Glutamatergic neuron (in vitro differentiated cells): ENCODE measurements at regions not wholly inside any gene's neighbourhood (a gene's known extent, or its start where the extent isn't known, plus 50 kb on each side); places are given as distances from the start of the nearest gene placed in this dataset.

Source experiments
- DNase-seq: peaks from one replicate; pipeline ENCODE4 v3.0.0; 2022
- H3K27ac Mint-ChIP-seq: one replicate; pipeline ENCODE4 v1.8.0; 2020; ENCODE audit warnings: mild to moderate bottlenecking, mixed read lengths, inconsistent platforms; ENCODE audit not compliant: unreplicated experiment
- H3K27me3 Mint-ChIP-seq: one replicate; pipeline ENCODE4 v1.8.0; 2020; ENCODE audit warnings: mild to moderate bottlenecking, moderate library complexity, mixed read lengths, inconsistent platforms; ENCODE audit not compliant: unreplicated experiment
- H3K36me3 Mint-ChIP-seq: one replicate; pipeline ENCODE4 v1.8.0; 2020; ENCODE audit warnings: mild to moderate bottlenecking, mixed read lengths, inconsistent platforms; ENCODE audit not compliant: unreplicated experiment
- H3K4me1 Mint-ChIP-seq: one replicate; pipeline ENCODE4 v1.8.0; 2020; ENCODE audit warnings: mild to moderate bottlenecking, low read depth, mixed read lengths, inconsistent platforms; ENCODE audit not compliant: unreplicated experiment
- H3K4me3 Mint-ChIP-seq: one replicate; pipeline ENCODE4 v1.8.0; 2020; ENCODE audit warnings: mild to moderate bottlenecking, mixed read lengths, inconsistent platforms; ENCODE audit not compliant: unreplicated experiment
- H3K9me3 Mint-ChIP-seq: one replicate; pipeline ENCODE4 v1.8.0; 2020; ENCODE audit warnings: mild to moderate bottlenecking, moderate library complexity, mixed read lengths, inconsistent platforms; ENCODE audit not compliant: unreplicated experiment
- TF ChIP-seq, protein P1 (sequence below): fragments of 200-600 bp; sonication (generic); IDR thresholded peaks from one replicate; pipeline ENCODE4 v1.5.0; 2021; ENCODE audit not compliant: partially characterized antibody, unreplicated experiment

- Mint-ChIP-seq H3K4me3 (no peak overlapping the region), H3K4me1 (peaks cover 12% of the 10 kb centered on the region), H3K9me3 (no peaks in the 10 kb centered on the region), H3K27me3 (no peaks in the 10 kb centered on the region), H3K27ac (no peak overlapping the region), H3K36me3 (no peaks in the 10 kb centered on the region)
- TF ChIP-seq, protein P1, sequence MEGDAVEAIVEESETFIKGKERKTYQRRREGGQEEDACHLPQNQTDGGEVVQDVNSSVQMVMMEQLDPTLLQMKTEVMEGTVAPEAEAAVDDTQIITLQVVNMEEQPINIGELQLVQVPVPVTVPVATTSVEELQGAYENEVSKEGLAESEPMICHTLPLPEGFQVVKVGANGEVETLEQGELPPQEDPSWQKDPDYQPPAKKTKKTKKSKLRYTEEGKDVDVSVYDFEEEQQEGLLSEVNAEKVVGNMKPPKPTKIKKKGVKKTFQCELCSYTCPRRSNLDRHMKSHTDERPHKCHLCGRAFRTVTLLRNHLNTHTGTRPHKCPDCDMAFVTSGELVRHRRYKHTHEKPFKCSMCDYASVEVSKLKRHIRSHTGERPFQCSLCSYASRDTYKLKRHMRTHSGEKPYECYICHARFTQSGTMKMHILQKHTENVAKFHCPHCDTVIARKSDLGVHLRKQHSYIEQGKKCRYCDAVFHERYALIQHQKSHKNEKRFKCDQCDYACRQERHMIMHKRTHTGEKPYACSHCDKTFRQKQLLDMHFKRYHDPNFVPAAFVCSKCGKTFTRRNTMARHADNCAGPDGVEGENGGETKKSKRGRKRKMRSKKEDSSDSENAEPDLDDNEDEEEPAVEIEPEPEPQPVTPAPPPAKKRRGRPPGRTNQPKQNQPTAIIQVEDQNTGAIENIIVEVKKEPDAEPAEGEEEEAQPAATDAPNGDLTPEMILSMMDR, result no peak
- DNase-seq, result no peak
Measured at GRCh38 chr3:177561769-177562392, 364.6 kb upstream of the TBL1XR1 start.

- peaks cover 3% of the 10 kb centered on the region for H3K27me3 Mint-ChIP-seq
- H3K27ac Mint-ChIP-seq, result no peak overlapping the region
- H3K36me3 Mint-ChIP-seq, result no peaks in the 10 kb centered on the region
- TF ChIP-seq, protein P1, result no peak
- DNase-seq, result no peak
- no peak overlapping the region for H3K4me3 Mint-ChIP-seq
- no peaks in the 10 kb centered on the region for H3K9me3 Mint-ChIP-seq
- H3K4me1 Mint-ChIP-seq, result peaks cover 18% of the 10 kb centered on the region
Measured at GRCh38 chr3:177563243-177563780, 366.0 kb upstream of the TBL1XR1 start.

DNA sequence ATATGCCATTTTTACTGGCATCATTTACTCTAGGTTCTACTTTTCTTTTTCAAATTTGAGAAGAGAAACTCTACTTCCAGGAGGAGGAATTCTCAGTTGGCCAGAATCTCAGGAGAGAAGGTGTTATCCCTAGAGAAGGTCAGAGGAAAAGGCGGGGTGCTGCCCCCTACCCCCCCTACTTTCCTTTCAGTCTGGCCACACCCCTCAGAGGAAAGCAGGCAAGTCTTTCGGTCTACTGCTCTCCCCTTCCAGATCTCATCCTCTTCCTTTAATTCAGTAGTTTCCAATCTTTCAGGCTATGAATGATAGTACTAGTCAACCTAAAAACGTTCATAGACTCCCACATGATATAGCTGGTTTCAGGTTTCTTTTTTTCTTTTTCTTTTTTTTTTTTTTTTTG lies 366.5 kb upstream of the TBL1XR1 start:
- no peak overlapping the region for H3K4me3 Mint-ChIP-seq
- H3K27ac Mint-ChIP-seq, result no peak overlapping the region
- H3K4me1 Mint-ChIP-seq, result peaks cover 18% of the 10 kb centered on the region
- no peaks in the 10 kb centered on the region for H3K36me3 Mint-ChIP-seq
- TF ChIP-seq, protein P1, result no peak
- DNase-seq, result no peak
- no peaks in the 10 kb centered on the region for H3K9me3 Mint-ChIP-seq
- peaks cover 3% of the 10 kb centered on the region for H3K27me3 Mint-ChIP-seq

GRCh38 chr3:177565981-177566380 lies 368.7 kb upstream of the TBL1XR1 start:
- no peak overlapping the region for H3K4me3 Mint-ChIP-seq
- H3K4me1 Mint-ChIP-seq, result peaks cover 29% of the 10 kb centered on the region
- H3K27me3 Mint-ChIP-seq, result peaks cover 6% of the 10 kb centered on the region
- DNase-seq, result no peak
- H3K9me3 Mint-ChIP-seq, result peaks cover 6% of the 10 kb centered on the region
- TF ChIP-seq, protein P1, result no peak
- H3K27ac Mint-ChIP-seq, result no peak overlapping the region
- no peaks in the 10 kb centered on the region for H3K36me3 Mint-ChIP-seq

DNA sequence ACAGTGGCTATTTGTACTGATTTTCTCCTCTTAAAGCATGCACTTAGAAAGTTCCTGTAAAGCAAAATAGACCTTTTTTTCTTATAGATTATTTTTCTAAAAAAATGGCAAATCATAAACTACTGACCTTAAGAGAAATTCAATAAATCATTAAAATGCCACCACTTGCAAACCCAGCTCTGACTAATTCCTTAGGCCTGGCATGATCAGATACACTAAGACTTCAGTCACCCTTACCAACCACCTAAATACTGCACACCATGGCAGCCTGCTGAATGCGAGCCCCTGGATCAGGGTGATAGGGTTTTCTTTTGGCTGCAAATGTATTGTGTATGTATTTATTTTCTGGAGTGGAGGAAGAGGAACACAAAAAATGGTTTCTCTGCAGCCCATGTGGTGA lies 370.6 kb upstream of the TBL1XR1 start:
- Mint-ChIP-seq H3K4me1 (peaks cover 33% of the 10 kb centered on the region), H3K27me3 (peaks cover 6% of the 10 kb centered on the region), H3K27ac (no peak overlapping the region), H3K9me3 (peaks cover 6% of the 10 kb centered on the region), H3K36me3 (no peaks in the 10 kb centered on the region), H3K4me3 (no peak overlapping the region)
- DNase-seq, result no peak
- TF ChIP-seq, protein P1, result no peak
